ENCODE measurements at regions not wholly inside any gene's neighbourhood (a gene's known extent, or its start where the extent isn't known, plus 50 kb on each side); places are given as distances from the start of the nearest gene placed in this dataset.

GRCh38 chr3:72158639-72159326 is 373.8 kb upstream of the PROK2 start:
- no peaks in the 10 kb centered on the region for H3K36me3 ChIP-seq (ENCODE audit: control insufficient read depth in 1 of 2, insufficient read depth in 2 of 2, low read length in 2 of 2)
- no peak overlapping the region for H3K27ac ChIP-seq (ENCODE audit: low read length)
- peaks cover 0 to 3% of the 10 kb centered on the region in 2 donors for H3K4me1 ChIP-seq (ENCODE audit: control insufficient read depth in 1 of 2, insufficient read depth in 2 of 2, low read length in 2 of 2)
- no peak overlapping the region for H3K4me3 ChIP-seq (ENCODE audit: low read depth in 1 of 2, low read length in 2 of 2)
- no peaks in the 10 kb centered on the region for H3K27me3 ChIP-seq (ENCODE audit: low read depth, low read length)
- H3K9me3 ChIP-seq (ENCODE audit: control insufficient read depth in 1 of 2, low read length in 2 of 2): no peaks in the 10 kb centered on the region

GRCh38 chr3:72157748-72158638 is 373.0 kb upstream of the PROK2 start:
- no peaks in the 10 kb centered on the region for H3K27me3 ChIP-seq (ENCODE audit: low read depth, low read length)
- H3K27ac ChIP-seq (ENCODE audit: low read length): no peak overlapping the region
- no peaks in the 10 kb centered on the region for H3K9me3 ChIP-seq (ENCODE audit: control insufficient read depth in 1 of 2, low read length in 2 of 2)
- H3K4me3 ChIP-seq (ENCODE audit: low read depth in 1 of 2, low read length in 2 of 2): no peak overlapping the region
- no peaks in the 10 kb centered on the region for H3K36me3 ChIP-seq (ENCODE audit: control insufficient read depth in 1 of 2, insufficient read depth in 2 of 2, low read length in 2 of 2)
- peaks cover 6 to 9% of the 10 kb centered on the region in 2 donors for H3K4me1 ChIP-seq (ENCODE audit: control insufficient read depth in 1 of 2, insufficient read depth in 2 of 2, low read length in 2 of 2)

GRCh38 chr3:72155391-72156064 is 370.6 kb upstream of the PROK2 start:
- H3K27ac ChIP-seq (ENCODE audit: low read length): peak overlapping the region; percentile 3
- H3K27me3 ChIP-seq (ENCODE audit: low read depth, low read length): no peaks in the 10 kb centered on the region
- H3K9me3 ChIP-seq (ENCODE audit: control insufficient read depth in 1 of 2, low read length in 2 of 2): no peaks in the 10 kb centered on the region
- peaks cover 16 to 18% of the 10 kb centered on the region in 2 donors for H3K4me1 ChIP-seq (ENCODE audit: control insufficient read depth in 1 of 2, insufficient read depth in 2 of 2, low read length in 2 of 2)
- no peak overlapping the region for H3K4me3 ChIP-seq (ENCODE audit: low read depth in 1 of 2, low read length in 2 of 2)
- no peaks in the 10 kb centered on the region for H3K36me3 ChIP-seq (ENCODE audit: control insufficient read depth in 1 of 2, insufficient read depth in 2 of 2, low read length in 2 of 2)

GRCh38 chr3:72154391-72155335 is 369.7 kb upstream of the PROK2 start:
- no peaks in the 10 kb centered on the region for H3K27me3 ChIP-seq (ENCODE audit: low read depth, low read length)
- H3K36me3 ChIP-seq (ENCODE audit: control insufficient read depth in 1 of 2, insufficient read depth in 2 of 2, low read length in 2 of 2): no peaks in the 10 kb centered on the region
- peaks cover 16 to 18% of the 10 kb centered on the region in 2 donors for H3K4me1 ChIP-seq (ENCODE audit: control insufficient read depth in 1 of 2, insufficient read depth in 2 of 2, low read length in 2 of 2)

GRCh38 chr3:72153477-72154314 is 368.7 kb upstream of the PROK2 start:
- Histone ChIP-seq H3K27ac (ENCODE audit: low read length) (peak overlapping the region; percentile 66), H3K4me3 (ENCODE audit: low read depth in 1 of 2, low read length in 2 of 2) (peak overlapping the region; percentile 52 to 56), H3K27me3 (ENCODE audit: low read depth, low read length) (no peaks in the 10 kb centered on the region), H3K9me3 (ENCODE audit: control insufficient read depth in 1 of 2, low read length in 2 of 2) (no peaks in the 10 kb centered on the region), H3K4me1 (ENCODE audit: control insufficient read depth in 1 of 2, insufficient read depth in 2 of 2, low read length in 2 of 2) (peaks cover 16 to 18% of the 10 kb centered on the region in 2 donors), H3K36me3 (ENCODE audit: control insufficient read depth in 1 of 2, insufficient read depth in 2 of 2, low read length in 2 of 2) (no peaks in the 10 kb centered on the region)

More at GRCh38 chr3:72154391-72155335, 369.7 kb upstream of the PROK2 start:
- peak overlapping the region; percentile 3 for H3K27ac ChIP-seq (ENCODE audit: low read length)
- H3K9me3 ChIP-seq (ENCODE audit: control insufficient read depth in 1 of 2, low read length in 2 of 2): no peaks in the 10 kb centered on the region
- H3K4me3 ChIP-seq (ENCODE audit: low read depth in 1 of 2, low read length in 2 of 2): no peak overlapping the region

GRCh38 chr3:72152551-72153476 is 367.9 kb upstream of the PROK2 start:
- no peaks in the 10 kb centered on the region for H3K36me3 ChIP-seq (ENCODE audit: control insufficient read depth in 1 of 2, insufficient read depth in 2 of 2, low read length in 2 of 2)
- peaks cover 16 to 18% of the 10 kb centered on the region in 2 donors for H3K4me1 ChIP-seq (ENCODE audit: control insufficient read depth in 1 of 2, insufficient read depth in 2 of 2, low read length in 2 of 2)
- H3K4me3 ChIP-seq (ENCODE audit: low read depth in 1 of 2, low read length in 2 of 2): peak overlapping the region; percentile 52 to 56
- H3K9me3 ChIP-seq (ENCODE audit: control insufficient read depth in 1 of 2, low read length in 2 of 2): no peaks in the 10 kb centered on the region
- H3K27me3 ChIP-seq (ENCODE audit: low read depth, low read length): no peaks in the 10 kb centered on the region
- H3K27ac ChIP-seq (ENCODE audit: low read length): peak overlapping the region; percentile 66

GRCh38 chr3:72151465-72152238 is 366.7 kb upstream of the PROK2 start:
- peak overlapping the region in 1 of 2 donors; percentile 17 for H3K4me3 ChIP-seq (ENCODE audit: low read depth in 1 of 2, low read length in 2 of 2)
- H3K36me3 ChIP-seq (ENCODE audit: control insufficient read depth in 1 of 2, insufficient read depth in 2 of 2, low read length in 2 of 2): no peaks in the 10 kb centered on the region
- peaks cover 16 to 18% of the 10 kb centered on the region in 2 donors for H3K4me1 ChIP-seq (ENCODE audit: control insufficient read depth in 1 of 2, insufficient read depth in 2 of 2, low read length in 2 of 2)
- no peaks in the 10 kb centered on the region for H3K9me3 ChIP-seq (ENCODE audit: control insufficient read depth in 1 of 2, low read length in 2 of 2)
- H3K27me3 ChIP-seq (ENCODE audit: low read depth, low read length): no peaks in the 10 kb centered on the region
- no peak overlapping the region for H3K27ac ChIP-seq (ENCODE audit: low read length)

GRCh38 chr3:72150634-72151412 is 365.9 kb upstream of the PROK2 start:
- no peaks in the 10 kb centered on the region for H3K36me3 ChIP-seq (ENCODE audit: control insufficient read depth in 1 of 2, insufficient read depth in 2 of 2, low read length in 2 of 2)
- no peak overlapping the region for H3K27ac ChIP-seq (ENCODE audit: low read length)
- peak overlapping the region in 1 of 2 donors; percentile 17 for H3K4me3 ChIP-seq (ENCODE audit: low read depth in 1 of 2, low read length in 2 of 2)
- H3K27me3 ChIP-seq (ENCODE audit: low read depth, low read length): no peaks in the 10 kb centered on the region
- peaks cover 16 to 18% of the 10 kb centered on the region in 2 donors for H3K4me1 ChIP-seq (ENCODE audit: control insufficient read depth in 1 of 2, insufficient read depth in 2 of 2, low read length in 2 of 2)
- no peaks in the 10 kb centered on the region for H3K9me3 ChIP-seq (ENCODE audit: control insufficient read depth in 1 of 2, low read length in 2 of 2)
